SH-SY5Y (cell line): ENCODE measurements at regions not wholly inside any gene's neighbourhood (a gene's known extent, or its start where the extent isn't known, plus 50 kb on each side); places are given as distances from the start of the nearest gene placed in this dataset.

Experiments
- GATA2 ChIP-seq: IDR thresholded peaks from 2 replicates; pipeline ENCODE4 v1.6.1; 2011; ENCODE audit warnings: mild to moderate bottlenecking, low read depth, low read length
- GATA3 ChIP-seq: IDR thresholded peaks from 2 replicates; pipeline ENCODE4 v1.6.1; 2011; ENCODE audit warnings: low read depth, mild to moderate bottlenecking, low read length, moderate library complexity

DNA sequence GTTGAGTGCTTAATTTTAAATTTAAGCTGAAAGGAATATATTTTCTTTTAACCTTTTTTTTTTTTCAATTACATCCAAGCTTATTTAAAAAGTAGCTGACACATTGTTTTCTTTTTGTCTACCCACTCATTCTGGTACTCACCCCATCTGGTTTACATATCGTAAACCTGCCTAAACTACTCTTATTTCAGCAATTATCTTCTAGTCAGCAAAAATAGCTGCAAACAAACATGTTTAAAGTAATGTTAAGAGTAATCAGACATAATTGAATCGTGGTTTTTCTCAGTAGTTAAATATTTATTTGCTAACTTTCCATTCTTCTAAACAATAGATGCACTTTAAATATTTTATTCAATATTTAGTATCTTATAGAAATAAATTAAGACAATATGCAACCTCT, 492.7 kb upstream of the MGAT4C start:
- no peak for TF ChIP-seq GATA3
- no peak for TF ChIP-seq GATA2
